Lower leg skin (tissue), 3 donors: ENCODE measurements at regions not wholly inside any gene's neighbourhood (a gene's known extent, or its start where the extent isn't known, plus 50 kb on each side); places are given as distances from the start of the nearest gene placed in this dataset.

Experiments
- CTCF ChIP-seq, 3 donors: fragments of 450-650 bp; IDR thresholded peaks; one replicate each; pipeline ENCODE4 v1.5.1; 2016; ENCODE audit warnings: antibody characterized with exemption in 3 of 3, mild to moderate bottlenecking in 3 of 3, moderate library complexity in 2 of 3
- POLR2A ChIP-seq, 2 donors: fragments of 450-650 bp; IDR thresholded peaks; one replicate each; pipeline ENCODE4 v1.6.1; 2016 to 2017; ENCODE audit warnings: antibody characterized with exemption in 2 of 2, mild to moderate bottlenecking in 1 of 2, moderate library complexity in 1 of 2

DNA sequence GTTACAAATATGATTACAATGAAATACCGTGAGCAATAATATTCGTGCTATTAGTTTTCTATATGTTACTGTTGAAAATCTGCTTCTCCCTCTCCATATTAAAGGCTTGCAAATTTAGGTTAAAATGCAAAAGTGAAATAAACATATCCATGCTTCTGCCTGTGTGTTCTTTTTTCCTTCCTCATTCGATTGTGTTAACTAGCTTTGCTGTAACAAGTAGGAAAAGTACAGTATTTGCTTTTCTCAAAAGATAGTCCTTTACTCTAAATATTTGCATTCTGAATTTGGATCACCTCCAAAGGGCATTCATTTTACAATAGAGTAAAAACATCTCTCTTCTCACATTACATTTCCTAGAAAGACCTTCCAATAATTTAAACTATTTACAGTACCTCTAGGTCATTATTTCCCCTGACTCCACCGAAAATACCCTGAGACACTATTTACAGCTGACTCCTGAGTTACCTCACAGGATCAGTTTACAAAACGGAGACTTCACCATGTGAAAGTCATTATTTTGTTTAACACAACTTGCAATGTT, 835.0 kb upstream of the FANCL start:
- no peak for TF ChIP-seq POLR2A (IDR thresholded peaks at IDR 0.05)
- TF ChIP-seq CTCF (IDR thresholded peaks at IDR 0.05): no peak
